ENCODE measurements at regions not wholly inside any gene's neighbourhood (a gene's known extent, or its start where the extent isn't known, plus 50 kb on each side); places are given as distances from the start of the nearest gene placed in this dataset.
"Not testable (repeated sequence)": the region's sequence is repeated elsewhere in the genome, so short reads cannot be mapped to it uniquely, and the experiment has no call there.

GRCh38 chr1:80640978-80641377 lies 1159.8 kb upstream of the ADGRL2 start:
- ATAC-seq (no peak), DNase-seq (no peak)
- intact Hi-C loops (cut with DNase I, micrococcal nuclease): no loop called here

- DNase-seq (no peak), ATAC-seq (no peak)
- intact Hi-C loops (cut with DNase I, micrococcal nuclease): no loop called here
Measured at GRCh38 chr1:80639777-80640533, 1160.8 kb upstream of the ADGRL2 start.

DNA sequence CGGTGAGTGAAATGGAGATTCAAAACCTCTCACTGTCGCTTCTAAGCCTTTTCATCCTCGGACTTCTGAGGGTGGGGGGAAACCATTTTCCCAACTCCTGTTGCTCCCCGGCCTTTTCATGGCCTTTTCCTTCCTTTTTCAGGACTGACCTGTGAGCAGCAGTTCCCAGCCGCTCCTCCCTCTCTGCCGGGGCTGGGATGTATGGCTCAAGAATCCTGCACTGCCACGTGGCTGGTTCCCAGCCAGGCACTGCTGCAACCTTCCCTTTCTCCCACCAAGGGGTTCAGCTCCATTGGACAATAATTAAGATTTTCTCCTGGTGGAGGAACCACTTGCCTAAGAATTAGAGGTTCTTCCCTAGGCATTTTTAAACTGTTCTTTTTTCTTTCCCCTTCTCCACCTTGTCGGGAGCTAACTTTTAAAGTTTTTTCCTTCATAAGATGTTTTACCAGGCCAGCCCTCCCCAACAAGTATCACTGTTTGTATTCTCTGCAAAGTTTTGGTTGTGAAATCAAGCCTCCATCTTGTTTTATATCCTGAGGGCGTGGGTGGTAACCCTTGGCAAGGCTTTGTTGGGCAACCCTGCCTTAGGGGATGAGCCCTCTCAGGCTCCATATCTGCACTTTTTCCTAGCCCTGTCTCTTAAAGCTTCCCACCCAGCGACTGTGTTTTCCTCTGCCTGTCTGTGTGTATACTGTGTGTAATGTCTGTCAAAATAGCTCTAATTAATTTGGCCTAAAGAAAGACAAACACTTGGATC lies 1166.6 kb upstream of the ADGRL2 start:
- intact Hi-C loops (cut with DNase I, micrococcal nuclease): no loop called here
- ATAC-seq: no peak
- DNase-seq: no peak

- intact Hi-C loops (cut with DNase I, micrococcal nuclease): no loop called here
Measured at GRCh38 chr1:80632284-80632683, 1168.5 kb upstream of the ADGRL2 start.

DNA sequence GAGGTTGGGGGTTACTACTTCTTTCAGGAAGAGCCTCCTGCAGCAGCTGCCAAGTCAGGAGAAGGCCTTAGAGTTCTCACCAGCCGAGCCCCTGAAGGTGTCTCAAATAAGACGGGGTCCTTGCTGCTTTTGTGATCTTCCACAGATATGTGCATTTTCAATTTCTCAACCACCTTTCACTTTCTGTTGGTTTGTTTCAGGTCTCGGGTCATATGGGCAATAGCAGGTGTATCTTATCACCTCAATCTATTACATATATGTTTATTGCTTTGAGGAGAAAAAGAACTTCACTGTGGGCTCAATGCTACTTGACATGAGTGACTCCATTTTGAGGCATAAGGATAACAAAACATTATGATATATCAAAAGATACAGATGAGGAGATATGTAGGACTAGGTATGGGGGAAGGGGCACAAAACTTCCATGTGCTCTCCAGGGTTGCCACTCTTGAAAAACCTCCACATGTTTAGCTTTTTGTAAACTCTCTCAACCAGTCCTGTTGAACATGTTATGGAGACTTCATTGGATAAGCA lies 1171.4 kb upstream of the ADGRL2 start:
- DNase-seq (no peak), ATAC-seq (no peak)
- intact Hi-C loops (cut with DNase I, micrococcal nuclease): no loop called here

More at GRCh38 chr1:80632284-80632683, 1168.5 kb upstream of the ADGRL2 start:
- DNase-seq: no peak
- no peak for ATAC-seq

GRCh38 chr1:80624682-80625081 lies 1176.1 kb upstream of the ADGRL2 start:
- no peak for ATAC-seq
- intact Hi-C loops (cut with DNase I, micrococcal nuclease): no loop called here
- no peak for DNase-seq

GRCh38 chr1:80607064-80607463 lies 1193.7 kb upstream of the ADGRL2 start:
- DNase-seq (no peak), ATAC-seq (no peak)
- intact Hi-C loops (cut with DNase I, micrococcal nuclease): no loop called here

- ATAC-seq (no peak), DNase-seq (no peak)
- intact Hi-C loops (cut with DNase I, micrococcal nuclease): no loop called here
Measured at GRCh38 chr1:80594013-80594412, 1206.7 kb upstream of the ADGRL2 start.

DNA sequence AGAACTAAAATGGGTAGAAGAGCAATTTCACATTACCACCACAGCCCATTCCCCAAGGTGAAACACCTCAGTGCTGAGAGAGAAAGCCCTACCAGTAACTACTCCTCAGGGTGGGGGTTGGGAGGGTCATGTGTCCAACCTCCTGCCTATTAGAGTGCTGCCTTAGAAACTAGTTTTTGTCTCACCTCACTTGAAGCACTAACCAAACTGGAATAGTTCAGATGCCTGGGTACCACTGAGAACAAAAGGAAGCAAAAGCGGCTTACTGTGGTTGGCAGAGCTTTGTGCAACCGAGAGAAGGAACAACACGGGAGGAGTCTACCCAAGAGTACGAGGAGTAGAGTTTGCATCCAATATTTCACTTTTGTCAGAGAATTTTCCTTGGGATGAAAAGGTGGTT lies 1207.5 kb upstream of the ADGRL2 start:
- ATAC-seq (no peak), DNase-seq (no peak)
- intact Hi-C loops (cut with DNase I, micrococcal nuclease): no loop called here

DNA sequence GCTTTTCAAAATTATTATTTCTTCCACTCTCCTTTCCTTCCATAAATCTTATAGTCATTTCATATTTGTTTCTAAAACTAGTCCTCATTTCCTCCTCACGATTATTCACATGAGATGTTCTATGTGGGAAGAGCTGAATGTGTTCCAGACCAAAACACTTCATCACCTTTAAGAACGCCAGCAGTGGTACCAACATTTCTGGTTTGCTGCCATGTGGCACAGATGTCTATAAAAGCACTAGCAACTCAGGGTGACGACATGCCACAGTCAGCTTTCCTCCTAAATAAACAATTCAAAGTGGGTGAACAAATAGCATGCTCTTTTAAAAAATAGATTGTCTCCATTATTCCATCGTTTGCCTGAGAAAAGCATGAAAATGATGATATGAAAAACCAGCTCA lies 1217.8 kb upstream of the ADGRL2 start:
- intact Hi-C loops (cut with DNase I, micrococcal nuclease): no loop called here
- ATAC-seq: no peak
- DNase-seq: no peak

- DNase-seq: no peak
- ATAC-seq: no peak
- intact Hi-C loops (cut with DNase I, micrococcal nuclease): no loop called here
Measured at GRCh38 chr1:80579055-80579454, 1221.7 kb upstream of the ADGRL2 start.

- DNase-seq: no peak
- intact Hi-C loops (cut with DNase I, micrococcal nuclease): no loop called here
Measured at GRCh38 chr1:80566867-80567266, 1233.9 kb upstream of the ADGRL2 start.

DNA sequence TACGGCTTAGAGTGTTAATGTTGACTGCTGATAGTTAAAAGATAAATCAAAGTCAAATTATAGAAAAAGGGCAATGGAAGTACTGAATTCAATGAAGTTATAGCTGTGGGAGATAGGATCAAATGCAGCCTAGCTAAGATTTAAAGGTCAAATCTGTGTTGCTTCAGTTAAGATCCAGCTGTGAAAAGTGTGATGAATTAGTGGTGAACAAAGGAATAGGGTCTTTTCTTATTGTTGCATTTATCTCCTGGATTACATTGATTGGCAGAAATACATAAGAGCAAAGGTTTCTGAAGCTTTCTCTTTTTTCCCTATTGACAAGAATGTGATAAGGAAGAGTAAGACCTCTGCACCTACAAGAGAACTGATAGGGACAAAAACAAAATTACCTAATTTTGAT lies 1234.6 kb upstream of the ADGRL2 start:
- ATAC-seq (no peak), DNase-seq (no peak)
- intact Hi-C loops (cut with DNase I, micrococcal nuclease): no loop called here

More at GRCh38 chr1:80566867-80567266, 1233.9 kb upstream of the ADGRL2 start:
- no peak for ATAC-seq

DNA sequence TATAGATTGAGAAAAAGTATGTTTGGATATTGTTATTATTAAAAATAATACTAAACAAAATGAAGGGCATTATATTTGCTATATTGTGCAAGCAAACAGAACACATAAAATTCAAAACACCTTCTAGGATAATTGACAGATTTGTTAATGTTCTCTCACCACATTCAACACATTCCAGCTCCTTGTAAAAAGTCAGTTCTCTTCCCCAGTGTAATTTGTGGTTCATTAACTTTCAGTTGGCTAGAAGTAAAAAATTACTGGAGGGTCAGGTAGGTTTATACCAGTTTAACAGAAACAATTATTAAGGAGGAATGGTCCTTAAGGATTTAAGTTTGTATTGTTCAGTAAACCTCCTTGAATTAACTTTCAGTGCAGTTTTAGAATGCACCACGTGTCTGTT lies 1235.3 kb upstream of the ADGRL2 start:
- DNase-seq: no peak
- intact Hi-C loops (cut with DNase I, micrococcal nuclease): no loop called here
- ATAC-seq: no peak

GRCh38 chr1:80542231-80542630 lies 1258.5 kb upstream of the ADGRL2 start:
- no peak for ATAC-seq
- no peak for DNase-seq
- intact Hi-C loops (cut with DNase I, micrococcal nuclease): no loop called here

- ATAC-seq (no peak), DNase-seq (no peak)
- intact Hi-C loops (cut with DNase I, micrococcal nuclease): no loop called here
Measured at GRCh38 chr1:80540596-80540995, 1260.1 kb upstream of the ADGRL2 start.

GRCh38 chr1:80540149-80540548 lies 1260.6 kb upstream of the ADGRL2 start:
- DNase-seq (no peak), ATAC-seq (no peak)
- intact Hi-C loops (cut with DNase I, micrococcal nuclease): no loop called here

DNA sequence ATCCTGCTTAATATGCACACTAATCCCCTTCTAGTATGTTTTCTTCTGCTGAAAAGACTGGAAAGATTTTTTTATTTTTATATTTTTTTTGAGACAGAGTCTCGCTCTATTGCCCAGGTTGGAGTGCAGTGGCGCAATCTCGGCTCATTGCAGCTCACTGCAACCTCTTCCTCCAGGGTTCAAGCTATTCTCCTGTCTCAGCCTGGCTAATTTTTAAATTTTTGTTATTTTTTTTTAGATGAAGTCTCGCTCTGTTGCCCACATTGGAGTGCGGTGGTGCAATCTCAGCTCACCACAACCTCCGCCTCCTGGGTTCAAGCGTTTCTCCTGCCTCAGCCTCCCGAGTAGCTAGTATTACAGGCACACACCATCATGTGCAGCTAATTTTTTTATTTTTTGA lies 1261.4 kb upstream of the ADGRL2 start:
- DNase-seq; intact Hi-C loops (cut with DNase I, micrococcal nuclease); ATAC-seq: not testable (repeated sequence)

DNA sequence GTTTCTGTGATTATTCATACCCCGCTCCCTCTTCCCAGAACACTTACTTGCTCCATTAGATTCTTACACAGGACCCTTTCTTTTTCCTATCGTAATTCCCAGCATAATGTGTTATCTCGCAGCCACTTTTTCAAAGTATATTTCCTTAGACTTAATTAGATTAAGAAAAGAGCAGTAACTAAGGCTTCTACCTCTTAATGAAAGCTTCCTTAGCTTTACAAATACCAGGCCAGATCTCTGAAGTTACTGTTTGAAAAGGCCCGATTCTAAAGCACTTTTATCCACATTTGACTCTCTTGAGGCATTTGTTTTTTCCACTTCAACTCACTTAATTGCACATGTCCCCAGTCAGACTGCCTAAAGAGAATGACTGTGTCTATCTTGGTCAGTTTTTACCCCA lies 1264.3 kb upstream of the ADGRL2 start:
- ATAC-seq (no peak), DNase-seq (no peak)
- intact Hi-C loops (cut with DNase I, micrococcal nuclease): no loop called here

GRCh38 chr1:80535466-80535865 lies 1265.3 kb upstream of the ADGRL2 start:
- DNase-seq (no peak), ATAC-seq (no peak)
- intact Hi-C loops (cut with DNase I, micrococcal nuclease): no loop called here

Data from left colon (tissue), 2 donors.